A673 (cell line): ENCODE measurements at regions not wholly inside any gene's neighbourhood (a gene's known extent, or its start where the extent isn't known, plus 50 kb on each side); places are given as distances from the start of the nearest gene placed in this dataset.

ENCODE experiments used
- CTCF ChIP-seq: fragments of 300-800, 200-600 bp; sonication (generic); conservative IDR thresholded peaks from 2 replicates; pipeline ENCODE4 v1.5.1; 2017; ENCODE audit warnings: low read depth, mild to moderate bottlenecking, antibody characterized with exemption, low read length, moderate library complexity, mixed read lengths
- EZH2 ChIP-seq: fragments of 200-600 bp; sonication (generic); IDR thresholded peaks from 2 replicates; pipeline ENCODE4 v1.6.1; 2017; ENCODE audit warnings: borderline replicate concordance, low read depth, mild to moderate bottlenecking, mixed read lengths, antibody characterized with exemption, low read length; ENCODE audit not compliant: poor library complexity, severe bottlenecking

- TF ChIP-seq CTCF, result no peak
- TF ChIP-seq EZH2, result no peak
Measured at GRCh38 chr2:156057647-156058046, 274.9 kb downstream of the NR4A2 start.
